LNCAP (cell line): ENCODE measurements at regions not wholly inside any gene's neighbourhood (a gene's known extent, or its start where the extent isn't known, plus 50 kb on each side); places are given as distances from the start of the nearest gene placed in this dataset.

ENCODE experiments used
- TF ChIP-seq, protein P1 (sequence below): fragments of 450-650 bp; IDR thresholded peaks from 2 replicates; pipeline ENCODE4 v1.5.1; 2017; ENCODE audit warnings: mild to moderate bottlenecking

DNA sequence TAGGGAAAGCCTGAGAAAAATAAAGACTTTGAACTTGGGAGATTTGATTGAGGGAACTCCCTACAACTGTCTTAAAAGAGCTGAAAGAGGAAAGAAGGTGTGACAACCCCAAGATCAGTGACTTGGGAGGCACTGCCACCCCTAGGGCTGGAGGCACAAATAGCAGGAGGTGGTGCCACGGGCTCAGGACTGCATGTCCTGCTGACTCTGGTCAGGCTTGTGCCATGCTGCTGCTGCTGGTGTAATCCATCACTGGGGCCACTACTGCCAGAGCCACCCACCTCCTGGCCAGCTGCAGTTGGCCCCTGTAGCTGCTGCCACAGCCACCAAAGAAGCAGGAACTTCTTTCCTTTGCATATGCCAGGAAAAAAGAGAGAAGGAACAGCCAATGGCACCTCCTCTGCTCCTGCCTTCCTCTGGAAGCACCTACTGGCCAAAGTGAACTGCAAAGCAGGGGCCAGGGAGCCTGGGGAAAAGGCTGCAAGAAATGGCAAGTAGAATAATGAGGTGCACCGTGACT is 730.3 kb downstream of the PTPRU start:
- TF ChIP-seq, protein P1, sequence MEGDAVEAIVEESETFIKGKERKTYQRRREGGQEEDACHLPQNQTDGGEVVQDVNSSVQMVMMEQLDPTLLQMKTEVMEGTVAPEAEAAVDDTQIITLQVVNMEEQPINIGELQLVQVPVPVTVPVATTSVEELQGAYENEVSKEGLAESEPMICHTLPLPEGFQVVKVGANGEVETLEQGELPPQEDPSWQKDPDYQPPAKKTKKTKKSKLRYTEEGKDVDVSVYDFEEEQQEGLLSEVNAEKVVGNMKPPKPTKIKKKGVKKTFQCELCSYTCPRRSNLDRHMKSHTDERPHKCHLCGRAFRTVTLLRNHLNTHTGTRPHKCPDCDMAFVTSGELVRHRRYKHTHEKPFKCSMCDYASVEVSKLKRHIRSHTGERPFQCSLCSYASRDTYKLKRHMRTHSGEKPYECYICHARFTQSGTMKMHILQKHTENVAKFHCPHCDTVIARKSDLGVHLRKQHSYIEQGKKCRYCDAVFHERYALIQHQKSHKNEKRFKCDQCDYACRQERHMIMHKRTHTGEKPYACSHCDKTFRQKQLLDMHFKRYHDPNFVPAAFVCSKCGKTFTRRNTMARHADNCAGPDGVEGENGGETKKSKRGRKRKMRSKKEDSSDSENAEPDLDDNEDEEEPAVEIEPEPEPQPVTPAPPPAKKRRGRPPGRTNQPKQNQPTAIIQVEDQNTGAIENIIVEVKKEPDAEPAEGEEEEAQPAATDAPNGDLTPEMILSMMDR, result no peak

DNA sequence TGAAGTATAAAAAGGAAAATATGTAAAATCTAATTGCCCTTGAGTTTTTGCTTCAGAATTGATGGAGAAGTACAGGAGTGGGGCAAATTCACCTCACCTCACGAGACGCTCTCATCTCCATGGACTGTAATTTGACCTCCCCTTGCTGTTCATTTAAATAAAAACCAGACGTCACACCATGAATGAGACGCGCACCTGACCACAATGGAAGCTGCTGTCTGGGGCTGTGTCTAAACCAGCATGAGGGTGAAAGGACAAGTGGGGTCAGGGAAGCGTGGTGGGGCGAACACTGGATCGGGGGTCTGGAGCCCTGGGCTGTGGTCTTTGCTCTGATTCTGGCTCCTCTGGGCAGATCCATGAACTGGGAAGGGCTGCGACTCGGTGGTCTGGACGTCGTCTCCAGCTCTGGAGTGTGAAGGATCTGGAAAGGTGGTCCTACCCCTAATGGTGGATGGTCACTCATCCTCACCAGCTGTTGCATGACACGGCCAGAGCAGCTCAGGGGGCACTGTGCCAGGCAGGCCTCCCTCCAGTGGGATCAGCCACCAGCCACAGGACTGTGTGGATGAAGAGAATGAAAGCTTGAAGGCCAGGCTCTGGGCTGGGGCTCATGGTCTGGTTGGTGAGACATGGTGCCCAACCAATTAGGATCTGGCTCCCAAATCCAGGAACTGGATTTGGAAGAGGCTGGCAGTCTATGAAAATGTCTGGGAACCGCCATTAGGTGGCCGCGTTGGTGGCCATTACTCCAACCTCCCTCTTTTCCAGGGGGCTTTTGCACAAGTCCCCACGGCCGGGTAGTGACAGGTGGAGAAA is 728.6 kb downstream of the PTPRU start:
- TF ChIP-seq, protein P1, result no peak

DNA sequence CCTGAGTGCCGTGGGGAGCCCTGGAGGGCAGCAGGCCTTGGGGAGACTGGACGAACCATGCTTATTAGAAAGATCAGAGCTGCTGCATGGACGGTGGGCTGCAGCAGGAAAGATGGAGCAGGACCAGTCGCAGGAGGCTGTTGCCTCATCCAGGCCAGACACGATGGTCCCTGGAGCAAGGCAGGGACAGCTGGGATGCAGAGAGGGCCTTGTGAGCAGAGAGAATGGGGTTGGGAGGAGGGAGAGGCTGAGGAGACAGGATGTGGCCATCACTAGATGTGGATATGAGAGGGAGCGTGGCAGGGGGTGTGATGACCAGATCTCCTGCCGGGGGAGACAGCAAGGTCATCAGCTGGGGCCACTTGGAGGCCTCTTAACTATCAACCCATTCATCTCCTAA is 727.6 kb downstream of the PTPRU start:
- TF ChIP-seq, protein P1, result no peak

DNA sequence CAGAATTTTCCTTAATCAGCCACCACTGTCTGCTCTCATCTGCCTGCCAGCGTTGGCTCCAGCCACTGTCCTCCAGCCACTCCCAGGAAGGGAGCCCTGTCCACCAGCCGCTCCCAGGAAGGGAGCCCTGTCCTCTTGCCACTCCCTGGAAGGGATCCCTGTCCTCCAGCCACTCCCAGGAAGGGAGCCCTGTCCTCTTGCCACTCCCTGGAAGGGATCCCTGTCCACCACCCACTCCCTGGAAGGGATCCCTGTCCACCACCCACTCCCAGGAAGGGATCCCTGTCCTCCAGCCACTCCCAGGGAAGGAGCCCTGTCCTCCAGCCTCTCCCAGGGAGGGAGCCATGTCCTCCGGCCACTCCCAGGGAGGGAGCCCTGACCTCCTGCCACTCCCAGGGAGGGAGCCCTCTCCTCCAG is 726.5 kb downstream of the PTPRU start:
- TF ChIP-seq, protein P1, result no peak

DNA sequence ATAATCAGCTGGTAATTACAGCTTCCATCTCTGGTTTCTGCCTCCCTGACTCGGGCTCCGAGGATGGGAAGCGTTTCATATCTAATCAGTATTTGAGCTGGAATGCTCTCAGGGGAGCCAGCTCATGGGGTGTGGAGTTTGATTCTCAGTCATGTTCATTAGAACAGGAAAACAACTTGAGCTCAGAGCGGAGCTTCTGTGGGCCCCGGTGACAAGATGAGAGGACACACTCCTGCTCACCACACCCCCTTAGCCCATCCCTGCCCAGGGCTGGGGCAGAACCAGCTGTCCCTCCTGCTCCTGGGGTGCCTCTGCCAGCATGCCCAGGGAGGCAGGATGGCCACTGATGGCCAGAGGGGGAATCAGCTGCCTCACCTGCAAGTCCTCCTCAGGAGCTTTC is 726.0 kb downstream of the PTPRU start:
- TF ChIP-seq, protein P1, result no peak

DNA sequence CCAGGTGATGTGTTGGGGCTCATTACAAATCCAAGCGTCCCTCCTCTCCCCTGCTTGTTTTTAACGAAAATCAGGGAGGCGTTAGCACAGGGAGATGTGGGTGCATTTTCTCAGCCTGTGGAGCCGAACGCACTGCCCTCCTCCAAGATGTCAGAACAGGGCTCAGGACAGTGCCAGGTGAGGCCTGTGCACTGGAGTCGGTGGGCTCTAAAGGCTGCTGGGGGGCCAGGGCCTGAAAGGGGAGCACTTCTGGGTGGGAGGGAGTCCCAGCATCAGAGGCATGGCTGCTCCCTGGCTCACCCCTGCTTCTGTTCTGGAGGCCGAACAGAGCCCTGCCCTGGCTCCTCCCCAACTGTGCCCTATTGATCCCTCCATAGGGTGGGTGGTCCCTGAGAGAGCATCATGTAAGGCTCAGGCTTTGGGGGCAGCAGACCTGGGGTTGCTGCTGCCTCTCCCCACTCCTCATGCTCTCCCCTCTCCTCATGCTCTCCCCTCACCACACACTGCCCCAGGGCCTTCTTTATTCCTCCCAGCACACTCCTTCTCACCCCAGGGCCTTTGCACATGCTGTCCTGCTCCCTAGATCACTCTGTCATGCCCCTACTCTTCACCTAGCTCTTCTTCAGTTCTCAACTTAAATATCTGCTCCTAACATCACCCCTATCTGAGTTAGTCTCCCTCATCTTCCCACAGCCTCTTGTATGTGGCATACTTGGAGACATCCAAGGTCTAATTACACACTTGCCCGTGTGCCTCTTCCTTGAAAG is 725.2 kb downstream of the PTPRU start:
- TF ChIP-seq, protein P1, result no peak

DNA sequence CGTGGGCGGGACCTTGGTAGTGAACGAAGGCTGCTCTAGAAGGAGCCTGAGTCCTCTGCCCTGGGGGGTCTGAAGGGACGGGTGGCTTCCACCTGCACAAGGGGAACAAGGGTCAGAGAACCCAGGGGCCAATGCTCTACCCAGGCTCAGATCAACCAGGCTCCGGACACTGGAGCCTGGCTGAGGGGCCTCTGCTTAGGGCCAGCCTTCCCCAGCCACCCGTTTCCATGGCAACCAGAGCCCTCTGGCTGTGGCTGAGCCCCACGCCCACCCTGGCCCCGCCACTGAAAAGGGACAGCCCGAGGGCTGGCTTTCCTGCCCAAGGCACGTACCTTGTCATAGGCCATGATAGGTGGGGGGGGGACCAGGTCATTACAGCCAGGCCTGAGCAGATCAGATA is 724.6 kb downstream of the PTPRU start:
- TF ChIP-seq, protein P1, result no peak
